ENCODE measurements at regions not wholly inside any gene's neighbourhood (a gene's known extent, or its start where the extent isn't known, plus 50 kb on each side); places are given as distances from the start of the nearest gene placed in this dataset.

- ATAC-seq (ENCODE audit: insufficient read depth, low read depth): no peak
- Histone ChIP-seq H3K4me3 (ENCODE audit: low read depth in 1 of 2, low read length in 2 of 2) (no peak overlapping the region), H3K9ac (ENCODE audit: low read depth, low read length) (no peak overlapping the region), H3K27me3 (ENCODE audit: insufficient read depth, low read length, poor library complexity) (no peaks in the 10 kb centered on the region), H2AFZ (ENCODE audit: low read depth, low read length) (no peak overlapping the region), H4K20me1 (ENCODE audit: insufficient read depth, low read length) (no peaks in the 10 kb centered on the region), H3K36me3 (ENCODE audit: insufficient read depth, low read length) (no peaks in the 10 kb centered on the region), H3K4me2 (ENCODE audit: insufficient read depth, low read length) (no peak overlapping the region), H3K27ac (ENCODE audit: low read length) (no peak overlapping the region), H3K4me1 (ENCODE audit: insufficient read depth, low read length) (no peaks in the 10 kb centered on the region), H3K9me3 (ENCODE audit: insufficient read depth, low read length, severe bottlenecking) (no peaks in the 10 kb centered on the region), H3K79me2 (ENCODE audit: insufficient read depth, low read length) (no peaks in the 10 kb centered on the region)
- no peak for DNase-seq
- TF ChIP-seq CTCF (IDR thresholded peaks at IDR 0.05; ENCODE audit: borderline replicate concordance, extremely low read depth, low read length, poor library complexity, severe bottlenecking) (no peak), EZH2 (IDR thresholded peaks at IDR 0.05; ENCODE audit: borderline replicate concordance, low read depth, low read length, severe bottlenecking) (no peak)
Measured at GRCh38 chr12:77723308-77723707, 107.4 kb upstream of the NAV3 start.

- H3K27me3 ChIP-seq (ENCODE audit: insufficient read depth, low read length, poor library complexity): no peaks in the 10 kb centered on the region
- no peak for TF ChIP-seq CTCF (IDR thresholded peaks at IDR 0.05; ENCODE audit: borderline replicate concordance, extremely low read depth, low read length, poor library complexity, severe bottlenecking)
- TF ChIP-seq EZH2 (IDR thresholded peaks at IDR 0.05; ENCODE audit: borderline replicate concordance, low read depth, low read length, severe bottlenecking): no peak
- H3K4me1 ChIP-seq (ENCODE audit: insufficient read depth, low read length): no peaks in the 10 kb centered on the region
- no peaks in the 10 kb centered on the region for H3K9me3 ChIP-seq (ENCODE audit: insufficient read depth, low read length, severe bottlenecking)
- H4K20me1 ChIP-seq (ENCODE audit: insufficient read depth, low read length): no peaks in the 10 kb centered on the region
- DNase-seq (no peak), ATAC-seq (ENCODE audit: insufficient read depth, low read depth) (no peak)
- no peak overlapping the region for H3K4me2 ChIP-seq (ENCODE audit: insufficient read depth, low read length)
- H2AFZ ChIP-seq (ENCODE audit: low read depth, low read length): no peak overlapping the region
- no peaks in the 10 kb centered on the region for H3K79me2 ChIP-seq (ENCODE audit: insufficient read depth, low read length)
- H3K9ac ChIP-seq (ENCODE audit: low read depth, low read length): no peak overlapping the region
- no peak overlapping the region for H3K27ac ChIP-seq (ENCODE audit: low read length)
- no peak overlapping the region for H3K4me3 ChIP-seq (ENCODE audit: low read depth in 1 of 2, low read length in 2 of 2)
- no peaks in the 10 kb centered on the region for H3K36me3 ChIP-seq (ENCODE audit: insufficient read depth, low read length)
Measured at GRCh38 chr12:77722536-77722935, 108.2 kb upstream of the NAV3 start.

GRCh38 chr12:77720258-77720657, 110.4 kb upstream of the NAV3 start:
- Histone ChIP-seq H3K27me3 (ENCODE audit: insufficient read depth, low read length, poor library complexity) (no peaks in the 10 kb centered on the region), H3K79me2 (ENCODE audit: insufficient read depth, low read length) (no peaks in the 10 kb centered on the region), H3K9ac (ENCODE audit: low read depth, low read length) (no peak overlapping the region), H3K4me2 (ENCODE audit: insufficient read depth, low read length) (no peak overlapping the region), H3K4me3 (ENCODE audit: low read depth in 1 of 2, low read length in 2 of 2) (no peak overlapping the region), H4K20me1 (ENCODE audit: insufficient read depth, low read length) (no peaks in the 10 kb centered on the region), H3K4me1 (ENCODE audit: insufficient read depth, low read length) (no peaks in the 10 kb centered on the region), H2AFZ (ENCODE audit: low read depth, low read length) (no peak overlapping the region), H3K9me3 (ENCODE audit: insufficient read depth, low read length, severe bottlenecking) (no peaks in the 10 kb centered on the region), H3K27ac (ENCODE audit: low read length) (no peak overlapping the region), H3K36me3 (ENCODE audit: insufficient read depth, low read length) (no peaks in the 10 kb centered on the region)
- DNase-seq (no peak), ATAC-seq (ENCODE audit: insufficient read depth, low read depth) (no peak)
- TF ChIP-seq CTCF (IDR thresholded peaks at IDR 0.05; ENCODE audit: borderline replicate concordance, extremely low read depth, low read length, poor library complexity, severe bottlenecking): no peak

- Histone ChIP-seq H3K36me3 (ENCODE audit: insufficient read depth, low read length) (no peaks in the 10 kb centered on the region), H3K4me3 (ENCODE audit: low read depth in 1 of 2, low read length in 2 of 2) (no peak overlapping the region), H3K27ac (ENCODE audit: low read length) (no peak overlapping the region), H3K9me3 (ENCODE audit: insufficient read depth, low read length, severe bottlenecking) (no peaks in the 10 kb centered on the region), H3K9ac (ENCODE audit: low read depth, low read length) (no peak overlapping the region), H3K27me3 (ENCODE audit: insufficient read depth, low read length, poor library complexity) (no peaks in the 10 kb centered on the region), H3K4me1 (ENCODE audit: insufficient read depth, low read length) (no peaks in the 10 kb centered on the region), H3K4me2 (ENCODE audit: insufficient read depth, low read length) (no peak overlapping the region), H2AFZ (ENCODE audit: low read depth, low read length) (no peak overlapping the region), H3K79me2 (ENCODE audit: insufficient read depth, low read length) (no peaks in the 10 kb centered on the region), H4K20me1 (ENCODE audit: insufficient read depth, low read length) (no peaks in the 10 kb centered on the region)
- DNase-seq (no peak), ATAC-seq (ENCODE audit: insufficient read depth, low read depth) (no peak)
- TF ChIP-seq CTCF (IDR thresholded peaks at IDR 0.05; ENCODE audit: borderline replicate concordance, extremely low read depth, low read length, poor library complexity, severe bottlenecking) (no peak), EZH2 (IDR thresholded peaks at IDR 0.05; ENCODE audit: borderline replicate concordance, low read depth, low read length, severe bottlenecking) (no peak)
Measured at GRCh38 chr12:77710209-77710608, 120.5 kb upstream of the NAV3 start.
